Mesenchymal stem cell (in vitro differentiated cells and primary cell): ENCODE measurements at regions not wholly inside any gene's neighbourhood (a gene's known extent, or its start where the extent isn't known, plus 50 kb on each side); places are given as distances from the start of the nearest gene placed in this dataset.

Experiments used
- DNase-seq: peaks from one replicate; pipeline ENCODE4 v3.0.0-alpha.2; 2013
- H2AFZ ChIP-seq: one replicate; pipeline ENCODE4 v1.6.1; 2013; ENCODE audit warnings: low read depth, mild to moderate bottlenecking, control low read depth, inconsistent platforms, low read length, moderate library complexity
- H2AK5ac ChIP-seq: 2 replicates; pipeline ENCODE4 v1.6.1; 2013; ENCODE audit warnings: low read length, moderate library complexity, mild to moderate bottlenecking, inconsistent platforms; ENCODE audit not compliant: severe bottlenecking
- H2BK120ac ChIP-seq: one replicate; pipeline ENCODE4 v1.6.1; 2013; ENCODE audit warnings: low read depth, mild to moderate bottlenecking, inconsistent platforms, low read length, moderate library complexity
- H2BK12ac ChIP-seq, 2 experiments: one replicate each; pipeline ENCODE4 v1.6.1; 2013; ENCODE audit warnings: inconsistent platforms in 2 of 2, low read length in 2 of 2, mild to moderate bottlenecking in 2 of 2, moderate library complexity in 2 of 2, control low read depth in 1 of 2
- H2BK15ac ChIP-seq: one replicate; pipeline ENCODE4 v1.6.1; 2013; ENCODE audit warnings: mild to moderate bottlenecking, low read depth, inconsistent platforms; ENCODE audit not compliant: poor library complexity, severe bottlenecking
- H2BK5ac ChIP-seq: 2 replicates; pipeline ENCODE4 v1.6.1; 2013; ENCODE audit warnings: low read depth, mild to moderate bottlenecking, low read length, control low read depth, inconsistent platforms; ENCODE audit not compliant: poor library complexity, severe bottlenecking
- H3K14ac ChIP-seq, 2 experiments: one replicate each; pipeline ENCODE4 v1.6.1; 2013; ENCODE audit warnings: inconsistent platforms in 2 of 2, low read length in 2 of 2, control low read depth in 1 of 2, mild to moderate bottlenecking in 1 of 2, moderate library complexity in 1 of 2
- H3K18ac ChIP-seq, 2 experiments: one replicate each; pipeline ENCODE4 v1.6.1; 2013; ENCODE audit warnings: inconsistent platforms in 2 of 2, low read length in 2 of 2, control low read depth in 1 of 2, low read depth in 1 of 2, mild to moderate bottlenecking in 1 of 2
- H3K23ac ChIP-seq, 2 experiments: one replicate each; pipeline ENCODE4 v1.6.1; 2013; ENCODE audit warnings: inconsistent platforms in 2 of 2, low read length in 2 of 2, mild to moderate bottlenecking in 2 of 2, moderate library complexity in 2 of 2, control low read depth in 1 of 2
- H3K27ac ChIP-seq: 2 replicates; pipeline ENCODE4 v1.5.1; 2013; ENCODE audit warnings: mild to moderate bottlenecking, moderate library complexity, low read length, control low read depth, inconsistent platforms; ENCODE audit not compliant: poor library complexity, severe bottlenecking
- H3K27me3 ChIP-seq, 2 experiments: 2 replicates each; pipeline versions ENCODE4 v1.6.1 to v1.7.0; 2013; ENCODE audit warnings: low read length in 2 of 2, mild to moderate bottlenecking in 2 of 2, moderate library complexity in 2 of 2, control low read depth in 1 of 2, inconsistent platforms in 1 of 2; ENCODE audit not compliant: control insufficient read depth in 1 of 2, insufficient read depth in 1 of 2
- H3K36me3 ChIP-seq, 2 experiments: 2 replicates each; pipeline versions ENCODE4 v1.6.1 to v1.7.0; 2013; ENCODE audit warnings: low read length in 2 of 2, control low read depth in 1 of 2, inconsistent platforms in 1 of 2, low read depth in 1 of 2, mild to moderate bottlenecking in 1 of 2; ENCODE audit not compliant: insufficient read depth in 2 of 2, control insufficient read depth in 1 of 2
- H3K4ac ChIP-seq, 2 experiments: one replicate each; pipeline ENCODE4 v1.6.1; 2013; ENCODE audit warnings: inconsistent platforms in 2 of 2, low read length in 2 of 2, mild to moderate bottlenecking in 2 of 2, moderate library complexity in 2 of 2, control low read depth in 1 of 2, low read depth in 1 of 2
- H3K4me1 ChIP-seq: 2 replicates; pipeline ENCODE4 v1.6.1; 2013; ENCODE audit warnings: low read depth, low read length, control low read depth; ENCODE audit not compliant: control insufficient read depth, insufficient read depth
- H3K4me2 ChIP-seq: 2 replicates; pipeline ENCODE4 v1.6.1; 2013; ENCODE audit warnings: low read length, mild to moderate bottlenecking, inconsistent platforms; ENCODE audit not compliant: poor library complexity, severe bottlenecking
- H3K4me3 ChIP-seq, 2 experiments: 2 replicates each; pipeline versions ENCODE4 v1.5.1 to v1.7.0; 2013; ENCODE audit warnings: low read length in 2 of 2, mild to moderate bottlenecking in 2 of 2, control low read depth in 1 of 2, low read depth in 1 of 2; ENCODE audit not compliant: insufficient read depth in 1 of 2
- H3K79me1 ChIP-seq: replicated peaks from 2 replicates; pipeline ENCODE4 v1.6.1; 2013; ENCODE audit warnings: mild to moderate bottlenecking, control low read depth, low read length, inconsistent platforms; ENCODE audit not compliant: poor library complexity, severe bottlenecking
- H3K9ac ChIP-seq: 2 replicates; pipeline ENCODE4 v1.7.0; 2013; ENCODE audit warnings: mild to moderate bottlenecking, low read length, moderate library complexity
- H3K9me3 ChIP-seq: 2 replicates; pipeline ENCODE4 v1.7.0; 2013; ENCODE audit warnings: mild to moderate bottlenecking, low read length; ENCODE audit not compliant: control insufficient read depth
- H4K8ac ChIP-seq: one replicate; pipeline ENCODE4 v1.6.1; 2013; ENCODE audit warnings: inconsistent platforms, mild to moderate bottlenecking, low read length, moderate library complexity
- H4K91ac ChIP-seq: one replicate; pipeline ENCODE4 v1.6.1; 2013; ENCODE audit warnings: mild to moderate bottlenecking, low read length, inconsistent platforms
- WGBS: methylation state at CpG from one replicate; pipeline ENCODE4 v1.1.7; 2013; ENCODE audit warnings: mixed read lengths; 5-methylcytosine and 5-hydroxymethylcytosine counted together

- Histone ChIP-seq H3K18ac (no peak overlapping the region), H3K4me1 (no peaks in the 10 kb centered on the region), H2BK120ac (no peak overlapping the region), H2BK5ac (no peak overlapping the region), H3K4me3 (no peak overlapping the region), H3K4ac (no peak overlapping the region), H3K79me1 (no peaks in the 10 kb centered on the region), H3K14ac (no peak overlapping the region), H3K9me3 (peaks cover 9% of the 10 kb centered on the region), H4K8ac (no peak overlapping the region), H2BK15ac (no peak overlapping the region), H2BK12ac (no peak overlapping the region), H3K9ac (no peak overlapping the region), H3K27me3 (no peaks in the 10 kb centered on the region), H3K4me2 (no peak overlapping the region), H2AFZ (no peak overlapping the region), H3K27ac (no peak overlapping the region), H2AK5ac (no peak overlapping the region), H3K36me3 (peaks cover 0 to 15% of the 10 kb centered on the region in 2 experiments), H3K23ac (no peak overlapping the region), H4K91ac (no peak overlapping the region)
- DNase-seq = no peak
- WGBS = no CpG with 5 or more reads among the region's 1 CpG
Measured at GRCh38 chr4:128502818-128503527, 215.4 kb upstream of the PGRMC2 start.

- Histone ChIP-seq H2BK120ac (no peak overlapping the region), H2BK15ac (no peak overlapping the region), H3K18ac (no peak overlapping the region), H3K27me3 (no peaks in the 10 kb centered on the region), H3K9ac (no peak overlapping the region), H4K91ac (no peak overlapping the region), H3K14ac (no peak overlapping the region), H2BK5ac (no peak overlapping the region), H4K8ac (no peak overlapping the region), H2AK5ac (no peak overlapping the region), H3K4me3 (no peak overlapping the region), H3K4me2 (no peak overlapping the region), H2BK12ac (no peak overlapping the region), H3K27ac (no peak overlapping the region), H2AFZ (no peak overlapping the region), H3K4me1 (no peaks in the 10 kb centered on the region), H3K9me3 (peaks cover 16% of the 10 kb centered on the region), H3K79me1 (no peaks in the 10 kb centered on the region), H3K4ac (peak overlapping the region in 1 of 2 experiments; percentile 35), H3K23ac (no peak overlapping the region), H3K36me3 (peaks cover 0 to 15% of the 10 kb centered on the region in 2 experiments)
- 100% methylated on average over 3 of the region's 3 CpGs for WGBS
- no peak for DNase-seq
Measured at GRCh38 chr4:128501239-128501638, 213.6 kb upstream of the PGRMC2 start.

GRCh38 chr4:128488055-128488705 lies 200.6 kb upstream of the PGRMC2 start:
- H3K27me3 ChIP-seq = no peaks in the 10 kb centered on the region
- no peaks in the 10 kb centered on the region for H3K9me3 ChIP-seq
- H3K4me1 ChIP-seq = no peaks in the 10 kb centered on the region
- H4K91ac ChIP-seq = no peak overlapping the region
- H3K36me3 ChIP-seq = no peaks in the 10 kb centered on the region
- H2AK5ac ChIP-seq = no peak overlapping the region
- H4K8ac ChIP-seq = no peak overlapping the region
- H2BK15ac ChIP-seq = no peak overlapping the region
- no peak overlapping the region for H2BK12ac ChIP-seq
- no peak overlapping the region for H3K4ac ChIP-seq
- H3K9ac ChIP-seq = no peak overlapping the region
- H3K14ac ChIP-seq = no peak overlapping the region
- H2AFZ ChIP-seq = no peak overlapping the region
- no peak for DNase-seq
- no peak overlapping the region for H2BK120ac ChIP-seq
- no peak overlapping the region for H3K4me3 ChIP-seq
- H3K27ac ChIP-seq = no peak overlapping the region
- H3K18ac ChIP-seq = no peak overlapping the region
- H3K4me2 ChIP-seq = no peak overlapping the region
- H3K79me1 ChIP-seq = no peaks in the 10 kb centered on the region
- 92% methylated on average over 3 of the region's 3 CpGs for WGBS
- no peak overlapping the region for H3K23ac ChIP-seq
- H2BK5ac ChIP-seq = no peak overlapping the region

DNA sequence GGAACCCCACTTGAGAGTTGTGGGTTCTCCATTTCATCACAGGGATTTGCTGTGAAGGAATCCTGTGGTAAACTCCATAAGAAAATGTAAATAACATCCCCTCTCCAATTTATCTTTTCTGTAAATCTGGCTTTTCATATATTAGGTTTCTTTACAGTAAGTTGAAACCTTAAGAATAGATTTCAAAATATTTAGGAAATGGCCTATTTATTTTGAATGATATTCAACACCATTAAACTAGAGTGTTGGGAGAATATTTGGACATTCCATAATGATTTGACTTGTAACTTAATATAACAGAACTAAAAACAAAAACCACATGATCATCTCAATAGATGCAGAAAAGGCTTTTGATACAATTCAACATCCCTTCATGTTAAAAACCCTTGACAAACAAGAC lies 197.3 kb upstream of the PGRMC2 start:
- peaks cover 6% of the 10 kb centered on the region for H3K9me3 ChIP-seq
- H3K4me2 ChIP-seq = no peak overlapping the region
- no peaks in the 10 kb centered on the region for H3K4me1 ChIP-seq
- H3K36me3 ChIP-seq = no peaks in the 10 kb centered on the region
- H2BK12ac ChIP-seq = no peak overlapping the region
- H3K18ac ChIP-seq = no peak overlapping the region
- no peak overlapping the region for H3K23ac ChIP-seq
- H2BK5ac ChIP-seq = no peak overlapping the region
- H3K4me3 ChIP-seq = no peak overlapping the region
- H3K27ac ChIP-seq = no peak overlapping the region
- no peak overlapping the region for H2BK120ac ChIP-seq
- H4K8ac ChIP-seq = no peak overlapping the region
- H3K9ac ChIP-seq = no peak overlapping the region
- H3K4ac ChIP-seq = no peak overlapping the region
- H4K91ac ChIP-seq = no peak overlapping the region
- no peak for DNase-seq
- H2AK5ac ChIP-seq = no peak overlapping the region
- no peak overlapping the region for H3K14ac ChIP-seq
- H2BK15ac ChIP-seq = no peak overlapping the region
- H3K27me3 ChIP-seq = no peaks in the 10 kb centered on the region
- H2AFZ ChIP-seq = no peak overlapping the region
- no peaks in the 10 kb centered on the region for H3K79me1 ChIP-seq
